Coronary artery (tissue), 2 donors: ENCODE measurements at regions not wholly inside any gene's neighbourhood (a gene's known extent, or its start where the extent isn't known, plus 50 kb on each side); places are given as distances from the start of the nearest gene placed in this dataset.

Experiments used
- DNase-seq: peaks from one replicate; pipeline ENCODE4 v3.0.0-alpha.2; 2017; ENCODE audit warnings: low spot score
- H3K27ac ChIP-seq, 2 donors: fragments of 200-600 bp; sonication (generic); one replicate each; pipeline ENCODE4 v1.5.1; 2016 to 2019
- H3K4me3 ChIP-seq: fragments of 200-600 bp; sonication (generic); 2 replicates; pipeline ENCODE4 v1.5.1; 2016; ENCODE audit warnings: mild to moderate bottlenecking, moderate library complexity
- CTCF ChIP-seq: fragments of 200-600 bp; sonication (generic); IDR thresholded peaks from one replicate; pipeline ENCODE4 v1.5.1; 2019; ENCODE audit warnings: antibody characterized with exemption

DNA sequence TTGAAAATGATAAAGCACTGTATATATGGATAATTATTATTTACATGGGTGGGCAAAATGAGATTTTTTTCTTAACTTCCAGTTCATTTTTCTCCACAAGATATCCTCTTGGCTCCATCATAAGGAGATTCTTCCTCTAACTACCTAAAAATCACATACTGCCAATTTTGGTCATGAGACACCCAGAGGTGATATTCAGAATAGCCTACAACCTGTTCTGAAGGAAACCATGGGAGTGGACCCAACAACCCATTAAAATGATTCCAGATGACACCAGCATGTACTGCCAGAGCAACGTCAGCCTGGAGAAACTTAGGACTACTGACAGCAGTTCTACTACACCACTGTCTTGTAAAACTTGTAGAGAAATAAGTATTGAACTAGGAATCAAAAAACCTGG lies 136.3 kb upstream of the TMPO start:
- no peak overlapping the region for H3K4me3 ChIP-seq
- no peak for DNase-seq
- no peak overlapping the region for H3K27ac ChIP-seq
- no peak for TF ChIP-seq CTCF

- no peak overlapping the region for H3K27ac ChIP-seq
- no peak overlapping the region for H3K4me3 ChIP-seq
- no peak for TF ChIP-seq CTCF
- no peak for DNase-seq
Observed at GRCh38 chr12:98385641-98386040, 129.7 kb upstream of the TMPO start.

- DNase-seq, result no peak
- Histone ChIP-seq H3K4me3 (no peak overlapping the region), H3K27ac (no peak overlapping the region)
- TF ChIP-seq CTCF, result no peak
Observed at GRCh38 chr12:98387444-98387843, 127.9 kb upstream of the TMPO start.

GRCh38 chr12:98388126-98388525 lies 127.3 kb upstream of the TMPO start:
- TF ChIP-seq CTCF, result no peak
- no peak overlapping the region for H3K27ac ChIP-seq
- no peak overlapping the region for H3K4me3 ChIP-seq
- no peak for DNase-seq

DNA sequence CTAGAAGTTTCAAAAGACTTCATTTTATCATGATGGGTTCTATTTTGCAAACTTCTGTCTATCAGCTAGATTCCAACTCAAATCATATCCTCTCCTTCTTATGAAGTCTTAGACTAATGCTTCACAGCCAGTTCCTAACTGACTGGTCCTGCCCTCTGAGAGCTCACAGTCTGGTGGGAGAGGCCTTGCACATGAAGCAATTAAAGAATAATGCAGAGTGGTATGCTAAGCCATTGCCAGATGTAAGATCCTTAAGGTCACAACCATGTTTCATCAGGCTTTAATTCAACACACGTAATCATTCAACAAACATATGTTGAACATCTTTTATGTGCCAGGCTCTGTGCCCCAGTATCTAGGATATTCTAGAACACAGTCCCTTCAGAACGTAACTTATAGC lies 125.8 kb upstream of the TMPO start:
- H3K27ac ChIP-seq, result no peak overlapping the region
- no peak overlapping the region for H3K4me3 ChIP-seq
- TF ChIP-seq CTCF, result no peak
- DNase-seq, result no peak

DNA sequence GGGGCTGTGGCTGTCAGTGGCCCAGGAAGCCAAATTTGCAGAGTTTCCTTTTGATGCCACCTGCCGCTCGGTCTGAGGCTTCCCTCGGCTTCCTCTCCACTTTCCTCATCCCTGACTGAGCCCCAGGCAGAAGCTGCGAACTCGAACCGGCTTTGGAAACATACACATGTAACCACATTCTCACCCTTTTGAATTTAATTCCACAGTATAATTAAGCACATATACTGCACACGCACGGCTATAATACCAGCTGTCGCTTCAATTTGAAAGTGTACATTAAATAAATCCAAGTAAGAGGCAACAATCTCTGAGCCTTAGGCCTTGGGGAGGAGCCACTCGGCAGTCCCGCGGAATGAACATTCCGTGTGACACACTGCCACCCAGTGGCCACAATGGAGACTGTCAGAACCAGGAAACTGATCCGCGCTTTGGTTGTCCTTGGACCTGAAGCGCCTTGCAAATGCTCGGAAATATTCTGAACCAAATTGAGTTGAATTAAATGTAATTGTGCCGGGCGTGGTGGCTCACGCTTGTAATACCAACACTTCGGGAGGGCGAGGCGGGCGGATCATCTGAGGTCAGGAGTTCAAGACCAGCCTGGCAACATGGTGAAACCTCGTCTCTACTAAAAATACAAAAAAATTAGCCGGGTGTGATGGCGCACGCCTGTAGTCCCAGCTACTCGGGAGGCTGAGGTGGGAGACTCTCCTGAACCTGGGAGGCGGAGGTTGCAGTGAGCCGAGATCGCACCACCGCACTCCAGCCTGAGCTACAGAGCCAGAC lies 117.9 kb upstream of the TMPO start:
- DNase-seq, result peak; percentile 83
- peak overlapping the region in 1 of 2 donors; percentile 12 for H3K27ac ChIP-seq
- TF ChIP-seq CTCF, result peak; percentile 87
- peak overlapping the region; percentile 65 for H3K4me3 ChIP-seq

DNA sequence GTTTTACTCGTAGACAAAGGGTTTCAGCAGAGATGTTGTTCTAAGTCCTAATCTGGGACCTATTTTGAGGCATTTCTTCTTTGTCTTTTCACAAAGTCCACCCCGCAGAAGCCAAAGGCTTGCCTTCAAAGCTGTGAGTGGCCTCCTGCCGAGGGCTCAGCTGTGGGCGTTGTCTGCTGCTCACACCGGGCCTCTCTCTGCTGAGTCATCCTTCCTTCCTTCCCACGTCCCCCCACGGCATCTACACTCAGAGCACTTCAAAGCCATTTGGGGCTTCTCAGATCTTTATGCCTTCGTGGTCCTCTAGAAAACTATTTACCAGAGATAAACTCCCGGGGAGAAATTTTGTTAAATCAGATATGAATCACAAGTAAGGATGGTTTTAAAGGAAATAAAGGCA lies 115.9 kb upstream of the TMPO start:
- TF ChIP-seq CTCF, result no peak
- H3K27ac ChIP-seq, result no peak overlapping the region

More for the DNA sequence above, 115.9 kb upstream of the TMPO start:
- no peak for DNase-seq
- H3K4me3 ChIP-seq, result no peak overlapping the region
